GM12874 (cell line): ENCODE measurements at regions not wholly inside any gene's neighbourhood (a gene's known extent, or its start where the extent isn't known, plus 50 kb on each side); places are given as distances from the start of the nearest gene placed in this dataset.

Source experiments
- TF ChIP-seq, protein P1 (sequence below): IDR thresholded peaks from 2 replicates; pipeline ENCODE4 v1.5.1; 2011; ENCODE audit warnings: low read depth, mild to moderate bottlenecking, control low read depth, low read length, moderate library complexity; ENCODE audit not compliant: insufficient read depth

DNA sequence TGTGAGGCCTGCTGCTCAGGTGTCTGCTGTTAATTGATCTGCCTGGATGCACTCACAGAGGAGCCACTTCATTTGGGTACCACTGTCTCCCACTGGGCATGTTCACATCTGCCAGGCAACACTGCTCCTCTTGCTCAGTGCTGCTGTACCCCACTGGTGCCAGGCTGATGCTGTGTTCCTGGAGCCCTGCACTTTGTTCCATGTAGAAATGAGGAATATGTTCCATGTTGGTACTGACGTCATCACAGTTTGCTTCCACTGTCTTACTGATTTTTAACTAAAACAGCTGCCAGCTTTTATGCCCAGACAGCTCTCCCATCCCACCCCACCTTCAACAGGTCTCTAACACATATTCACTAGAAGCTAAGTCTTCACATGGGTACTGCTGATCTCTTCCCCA lies 355.7 kb downstream of the LRRC70 start:
- TF ChIP-seq, protein P1, sequence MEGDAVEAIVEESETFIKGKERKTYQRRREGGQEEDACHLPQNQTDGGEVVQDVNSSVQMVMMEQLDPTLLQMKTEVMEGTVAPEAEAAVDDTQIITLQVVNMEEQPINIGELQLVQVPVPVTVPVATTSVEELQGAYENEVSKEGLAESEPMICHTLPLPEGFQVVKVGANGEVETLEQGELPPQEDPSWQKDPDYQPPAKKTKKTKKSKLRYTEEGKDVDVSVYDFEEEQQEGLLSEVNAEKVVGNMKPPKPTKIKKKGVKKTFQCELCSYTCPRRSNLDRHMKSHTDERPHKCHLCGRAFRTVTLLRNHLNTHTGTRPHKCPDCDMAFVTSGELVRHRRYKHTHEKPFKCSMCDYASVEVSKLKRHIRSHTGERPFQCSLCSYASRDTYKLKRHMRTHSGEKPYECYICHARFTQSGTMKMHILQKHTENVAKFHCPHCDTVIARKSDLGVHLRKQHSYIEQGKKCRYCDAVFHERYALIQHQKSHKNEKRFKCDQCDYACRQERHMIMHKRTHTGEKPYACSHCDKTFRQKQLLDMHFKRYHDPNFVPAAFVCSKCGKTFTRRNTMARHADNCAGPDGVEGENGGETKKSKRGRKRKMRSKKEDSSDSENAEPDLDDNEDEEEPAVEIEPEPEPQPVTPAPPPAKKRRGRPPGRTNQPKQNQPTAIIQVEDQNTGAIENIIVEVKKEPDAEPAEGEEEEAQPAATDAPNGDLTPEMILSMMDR: no peak

DNA sequence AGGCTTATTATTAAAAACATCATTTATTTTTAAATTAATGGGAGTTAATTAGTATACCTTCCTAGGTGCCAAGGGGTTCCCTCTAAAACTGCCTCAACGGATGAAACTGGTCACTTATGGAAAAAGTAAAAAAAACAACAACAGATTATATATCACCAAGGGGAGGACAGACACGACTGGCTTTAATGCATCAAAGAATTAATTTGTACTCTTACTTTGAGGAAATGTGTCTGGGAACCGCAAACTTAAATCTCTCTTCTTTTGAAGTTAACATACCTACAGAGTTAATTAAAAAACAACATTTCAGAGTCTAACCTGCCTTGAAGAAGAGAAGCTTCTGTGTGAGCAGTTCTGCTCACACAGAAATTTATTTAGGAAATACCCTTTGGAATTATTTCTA lies 354.6 kb downstream of the LRRC70 start:
- TF ChIP-seq, protein P1: no peak

DNA sequence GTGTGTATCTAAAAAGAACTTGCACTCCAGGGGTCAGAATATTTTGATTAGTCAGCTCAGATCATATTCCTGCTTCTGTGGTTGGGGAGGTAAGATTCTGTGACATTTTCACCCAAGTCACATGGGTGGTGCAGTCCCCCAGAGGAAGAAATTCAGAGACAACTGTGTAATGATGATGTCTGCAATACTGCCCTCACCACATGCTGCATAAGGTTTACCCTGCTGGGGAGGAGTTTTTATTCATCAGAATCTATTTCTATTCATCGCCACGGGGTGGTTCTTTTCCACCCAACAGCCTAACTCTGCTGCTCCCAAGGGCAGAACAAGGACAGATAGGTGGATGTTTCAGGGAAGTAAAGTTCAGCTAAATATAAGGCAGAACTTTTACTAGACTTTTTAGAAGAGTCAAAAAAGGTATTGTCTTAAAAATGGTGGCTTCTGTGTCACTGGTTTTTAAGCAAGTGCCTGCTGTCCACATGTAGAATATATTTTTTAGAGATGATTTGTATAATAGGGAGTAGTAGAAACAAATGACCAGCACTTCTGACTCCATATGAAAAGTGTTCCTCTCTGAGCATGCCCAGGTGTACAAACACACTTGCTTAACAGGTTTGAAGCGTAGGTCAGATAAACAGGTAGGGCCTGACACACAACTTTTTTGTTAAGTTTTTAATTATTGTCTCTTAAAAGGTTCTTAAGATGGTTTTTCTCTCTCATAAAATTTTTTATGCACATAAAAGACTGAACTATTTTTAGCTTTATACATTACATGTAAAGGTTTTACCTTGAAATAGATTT lies 352.7 kb downstream of the LRRC70 start:
- TF ChIP-seq, protein P1: no peak

DNA sequence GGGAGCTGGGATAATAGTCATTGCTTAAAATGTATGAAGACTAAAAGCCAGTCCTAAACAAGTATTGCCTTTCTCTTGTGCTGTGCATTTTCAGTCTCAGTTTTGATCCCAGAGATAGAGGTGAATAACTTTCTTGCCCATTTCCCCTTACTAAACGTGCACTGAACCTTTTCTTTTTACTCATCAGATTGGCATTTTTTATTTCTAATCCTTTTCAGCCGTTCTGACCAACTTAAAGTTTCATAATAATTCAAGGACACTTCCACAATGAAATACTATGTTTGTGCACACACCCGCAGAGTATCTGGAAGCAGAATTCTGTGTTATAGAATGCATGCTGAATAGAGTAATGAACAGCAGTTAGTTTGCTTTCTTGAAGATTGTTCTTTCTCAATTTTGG lies 343.6 kb downstream of the LRRC70 start:
- TF ChIP-seq, protein P1: no peak

DNA sequence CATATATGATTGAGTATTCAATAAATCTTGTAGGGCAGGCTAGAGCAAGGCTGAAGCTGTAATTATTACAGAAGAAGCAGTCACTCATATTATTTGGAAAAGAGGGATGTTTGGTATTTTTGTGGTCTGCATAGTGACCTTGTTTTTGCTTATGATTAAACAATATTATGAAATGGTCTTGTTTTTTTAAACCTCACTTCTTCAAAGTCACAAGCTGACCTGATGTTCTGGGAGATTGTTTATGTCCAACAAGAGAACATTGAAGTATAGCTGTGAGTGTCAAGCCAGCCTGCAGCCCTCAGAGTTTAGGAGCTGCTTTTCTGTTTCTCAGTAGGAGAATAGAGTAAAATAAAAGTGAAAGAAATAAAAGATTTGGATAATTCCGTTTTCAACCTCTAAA lies 342.2 kb downstream of the LRRC70 start:
- TF ChIP-seq, protein P1: no peak

DNA sequence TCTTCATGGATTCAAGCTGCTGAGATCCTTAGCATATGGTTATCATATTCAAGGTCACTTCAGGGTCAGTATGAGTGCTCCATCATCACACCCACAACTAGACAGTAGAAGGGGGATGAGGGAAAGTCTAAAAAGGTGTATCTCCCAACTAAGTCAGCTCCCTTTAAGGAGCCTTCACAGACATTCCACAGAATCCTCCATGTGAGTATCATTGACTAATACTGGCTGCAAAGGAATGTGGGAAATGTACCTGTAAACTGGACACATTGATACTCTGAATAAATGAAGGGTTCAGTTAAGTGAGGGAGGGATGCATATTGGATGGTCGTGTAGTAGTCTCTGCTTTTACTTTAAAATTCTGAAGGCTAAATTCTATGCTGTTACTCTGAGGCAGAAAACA lies 330.7 kb downstream of the LRRC70 start:
- TF ChIP-seq, protein P1: no peak

DNA sequence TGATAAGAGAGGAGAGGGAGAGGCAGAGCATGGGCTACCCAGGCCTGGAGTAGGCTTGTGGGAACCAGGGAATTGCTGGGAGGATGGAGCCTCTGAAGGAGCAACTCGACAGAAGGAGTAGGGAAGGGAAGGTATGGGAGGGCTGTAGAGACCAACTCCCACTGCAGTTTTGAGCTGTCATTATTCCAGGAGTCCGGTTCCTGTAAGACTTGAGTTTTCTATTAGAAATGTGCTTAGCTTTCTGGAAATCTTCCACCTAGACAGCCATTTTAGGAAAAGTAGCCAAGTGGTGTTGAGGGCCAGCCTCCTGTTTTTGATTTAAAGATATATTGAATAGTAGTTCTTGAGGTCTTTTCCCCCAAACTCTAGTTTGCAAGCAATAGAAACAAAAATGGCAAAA lies 323.5 kb downstream of the LRRC70 start:
- TF ChIP-seq, protein P1: no peak
